Parathyroid adenoma (tissue), 2 donors: ENCODE measurements at regions not wholly inside any gene's neighbourhood (a gene's known extent, or its start where the extent isn't known, plus 50 kb on each side); places are given as distances from the start of the nearest gene placed in this dataset.

Experiments
- H2AFZ ChIP-seq: fragments of 300-600 bp; sonication (generic); one replicate; pipeline ENCODE4 v1.7.0; 2017; ENCODE audit warnings: antibody characterized with exemption, mild to moderate bottlenecking
- H3K27ac ChIP-seq: fragments of 300-600 bp; sonication (generic); one replicate; pipeline ENCODE4 v1.7.0; 2017
- H3K27me3 ChIP-seq: fragments of 300-600 bp; sonication (generic); one replicate; pipeline ENCODE4 v1.7.0; 2017; ENCODE audit warnings: low read length; ENCODE audit not compliant: control insufficient read depth, insufficient read depth
- H3K36me3 ChIP-seq: fragments of 300-600 bp; sonication (generic); one replicate; pipeline ENCODE4 v1.7.0; 2017; ENCODE audit warnings: low read length; ENCODE audit not compliant: control insufficient read depth, insufficient read depth
- H3K4me1 ChIP-seq: fragments of 300-600 bp; sonication (generic); one replicate; pipeline ENCODE4 v1.7.0; 2017; ENCODE audit warnings: control low read depth
- H3K4me2 ChIP-seq: fragments of 300-600 bp; sonication (generic); one replicate; pipeline ENCODE4 v1.7.0; 2017; ENCODE audit warnings: low read length
- H3K4me3 ChIP-seq: fragments of 300-600 bp; sonication (generic); one replicate; pipeline ENCODE4 v1.7.0; 2017; ENCODE audit warnings: low read depth, low read length
- H3K79me2 ChIP-seq: fragments of 300-600 bp; sonication (generic); one replicate; pipeline ENCODE4 v1.7.0; 2017; ENCODE audit warnings: control low read depth
- H3K9ac ChIP-seq: fragments of 300-600 bp; sonication (generic); one replicate; pipeline ENCODE4 v1.7.0; 2017; ENCODE audit warnings: mild to moderate bottlenecking
- H3K9me3 ChIP-seq: fragments of 300-600 bp; sonication (generic); one replicate; pipeline ENCODE4 v1.7.0; 2017; ENCODE audit warnings: low read length; ENCODE audit not compliant: control insufficient read depth
- CTCF ChIP-seq: fragments of 300-600 bp; sonication (generic); IDR thresholded peaks from one replicate; pipeline ENCODE4 v1.7.0; 2017; ENCODE audit warnings: antibody characterized with exemption, mild to moderate bottlenecking
- donor health status: primary hyperparathyroidism.

GRCh38 chr3:157574531-157574930 is 71.3 kb upstream of the VEPH1 start:
- H3K27ac ChIP-seq: no peak overlapping the region

DNA sequence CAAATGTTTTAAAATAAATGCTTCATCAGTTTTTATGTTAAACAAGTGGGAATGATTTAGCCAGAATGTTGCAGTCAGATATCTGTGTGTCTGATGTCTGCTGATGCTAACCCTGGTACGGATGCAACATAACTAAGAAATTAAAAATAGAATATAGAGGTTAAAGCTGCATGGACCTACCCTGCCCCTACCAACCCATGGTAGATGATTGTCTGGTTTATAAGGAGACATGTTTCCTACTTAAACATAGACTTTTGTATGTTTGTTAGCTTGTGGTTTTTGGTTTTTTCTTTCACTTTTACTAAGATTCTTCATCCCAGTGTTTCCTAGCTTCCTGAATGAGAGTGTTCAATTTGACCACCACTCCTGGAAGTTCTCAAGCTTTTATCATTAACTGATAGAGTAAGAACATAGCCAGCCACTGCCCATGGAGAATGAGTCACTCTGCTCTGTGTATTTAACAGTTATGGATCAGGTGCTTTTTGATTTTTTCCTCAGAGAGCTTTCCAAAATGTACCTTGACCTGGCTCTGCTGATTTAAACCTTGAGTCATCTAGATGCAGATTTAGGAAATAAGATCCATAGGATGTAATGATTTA is 70.7 kb upstream of the VEPH1 start:
- no peak overlapping the region for H3K4me2 ChIP-seq
- no peak overlapping the region for H3K9ac ChIP-seq
- no peak overlapping the region for H2AFZ ChIP-seq
- H3K79me2 ChIP-seq: no peaks in the 10 kb centered on the region
- H3K4me3 ChIP-seq: no peak overlapping the region
- no peaks in the 10 kb centered on the region for H3K36me3 ChIP-seq
- H3K9me3 ChIP-seq: no peaks in the 10 kb centered on the region
- no peak for TF ChIP-seq CTCF
- H3K27ac ChIP-seq: no peak overlapping the region
- no peaks in the 10 kb centered on the region for H3K27me3 ChIP-seq
- no peaks in the 10 kb centered on the region for H3K4me1 ChIP-seq

More at GRCh38 chr3:157574531-157574930, 71.3 kb upstream of the VEPH1 start:
- H3K27me3 ChIP-seq: no peaks in the 10 kb centered on the region
- H3K4me3 ChIP-seq: no peak overlapping the region
- no peak overlapping the region for H2AFZ ChIP-seq
- H3K36me3 ChIP-seq: no peaks in the 10 kb centered on the region
- H3K79me2 ChIP-seq: no peaks in the 10 kb centered on the region
- H3K9me3 ChIP-seq: no peaks in the 10 kb centered on the region
- TF ChIP-seq CTCF: no peak
- H3K4me1 ChIP-seq: no peaks in the 10 kb centered on the region
- H3K4me2 ChIP-seq: no peak overlapping the region
- H3K9ac ChIP-seq: no peak overlapping the region

DNA sequence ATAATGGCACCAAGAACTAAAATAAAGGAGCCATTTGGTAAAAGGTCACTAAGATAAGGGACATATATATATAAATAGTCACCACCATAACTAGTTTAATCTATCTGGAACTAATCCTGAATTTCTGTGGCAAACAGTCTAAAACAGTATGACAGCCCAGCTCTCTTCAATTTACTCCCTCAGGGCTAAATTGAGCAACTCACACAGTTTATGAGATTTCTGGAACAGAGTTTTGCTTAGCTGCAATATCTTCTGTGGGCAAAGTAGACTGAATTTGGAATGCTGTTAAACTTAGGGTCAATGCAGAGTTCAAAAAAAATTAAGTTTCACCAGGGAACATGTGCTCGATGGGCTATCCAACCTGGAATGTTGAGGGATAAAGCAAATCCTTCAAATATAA is 70.1 kb upstream of the VEPH1 start:
- Histone ChIP-seq H3K79me2 (no peaks in the 10 kb centered on the region), H3K4me2 (no peak overlapping the region), H3K27me3 (no peaks in the 10 kb centered on the region), H3K9ac (no peak overlapping the region), H3K9me3 (no peaks in the 10 kb centered on the region), H3K4me3 (no peak overlapping the region), H3K27ac (no peak overlapping the region), H2AFZ (no peak overlapping the region), H3K36me3 (no peaks in the 10 kb centered on the region), H3K4me1 (no peaks in the 10 kb centered on the region)
- no peak for TF ChIP-seq CTCF

- no peak overlapping the region for H3K27ac ChIP-seq
- no peaks in the 10 kb centered on the region for H3K9me3 ChIP-seq
- no peaks in the 10 kb centered on the region for H3K79me2 ChIP-seq
- H3K36me3 ChIP-seq: no peaks in the 10 kb centered on the region
- H2AFZ ChIP-seq: peak overlapping the region; percentile 23
- no peak overlapping the region for H3K4me2 ChIP-seq
- no peaks in the 10 kb centered on the region for H3K27me3 ChIP-seq
- TF ChIP-seq CTCF: peak; percentile 91
- H3K9ac ChIP-seq: no peak overlapping the region
- H3K4me1 ChIP-seq: no peaks in the 10 kb centered on the region
- no peak overlapping the region for H3K4me3 ChIP-seq
Measured at GRCh38 chr3:157572559-157573270, 69.5 kb upstream of the VEPH1 start.

DNA sequence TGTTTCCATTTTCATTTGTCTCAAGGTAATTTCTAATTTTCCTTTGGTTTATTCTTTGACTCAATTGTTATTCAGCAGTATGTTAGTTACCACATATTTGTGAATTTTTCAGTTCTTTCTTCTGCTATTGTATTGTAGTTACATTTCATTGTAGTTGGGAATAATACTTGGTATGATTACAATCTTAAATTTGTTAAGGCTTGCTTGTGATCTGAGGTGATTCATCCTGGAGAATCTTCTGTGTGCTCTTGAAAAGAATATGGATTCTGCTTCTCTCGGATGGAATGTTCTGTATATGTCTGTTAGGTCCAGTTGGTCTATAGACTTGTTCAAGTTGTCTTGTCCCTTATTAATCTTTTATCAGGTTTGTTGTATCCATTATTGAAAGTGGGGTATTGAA is 63.4 kb upstream of the VEPH1 start:
- no peaks in the 10 kb centered on the region for H3K79me2 ChIP-seq
- TF ChIP-seq CTCF: no peak
- no peaks in the 10 kb centered on the region for H3K27me3 ChIP-seq
- H3K4me3 ChIP-seq: no peak overlapping the region
- no peaks in the 10 kb centered on the region for H3K36me3 ChIP-seq
- no peak overlapping the region for H3K4me2 ChIP-seq
- H3K27ac ChIP-seq: no peak overlapping the region
- no peak overlapping the region for H2AFZ ChIP-seq
- H3K9ac ChIP-seq: no peak overlapping the region
- H3K9me3 ChIP-seq: no peaks in the 10 kb centered on the region
- H3K4me1 ChIP-seq: no peaks in the 10 kb centered on the region
